ENCODE measurements at regions not wholly inside any gene's neighbourhood (a gene's known extent, or its start where the extent isn't known, plus 50 kb on each side); places are given as distances from the start of the nearest gene placed in this dataset.

DNA sequence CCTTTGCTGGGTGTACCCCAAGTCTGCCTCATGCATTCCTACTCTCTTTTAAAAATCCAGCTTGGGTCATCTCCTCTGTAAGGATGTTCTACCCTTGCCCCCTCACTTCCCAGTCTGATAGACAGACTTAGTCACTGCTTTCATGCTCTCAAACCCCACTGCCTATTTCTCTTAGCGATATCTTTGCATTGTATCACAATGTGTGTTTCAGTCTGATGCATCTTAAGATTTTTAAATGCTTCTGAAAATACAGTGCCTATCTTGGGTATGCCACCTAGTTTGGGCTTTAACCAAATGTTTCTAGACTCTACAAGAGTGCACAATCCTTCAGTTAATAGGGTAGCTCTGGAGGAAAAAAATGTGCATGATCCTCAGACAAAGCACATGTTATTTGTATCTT, 97.8 kb downstream of the SNX18 start:
- no peak for DNase-seq (ENCODE audit: low read depth in 2 of 2)

GRCh38 chr5:54612711-54613110, 95.2 kb downstream of the SNX18 start:
- no peak for DNase-seq (ENCODE audit: low read depth in 2 of 2)

GRCh38 chr5:54611290-54611951, 93.9 kb downstream of the SNX18 start:
- no peak for DNase-seq (ENCODE audit: low read depth in 2 of 2)

DNA sequence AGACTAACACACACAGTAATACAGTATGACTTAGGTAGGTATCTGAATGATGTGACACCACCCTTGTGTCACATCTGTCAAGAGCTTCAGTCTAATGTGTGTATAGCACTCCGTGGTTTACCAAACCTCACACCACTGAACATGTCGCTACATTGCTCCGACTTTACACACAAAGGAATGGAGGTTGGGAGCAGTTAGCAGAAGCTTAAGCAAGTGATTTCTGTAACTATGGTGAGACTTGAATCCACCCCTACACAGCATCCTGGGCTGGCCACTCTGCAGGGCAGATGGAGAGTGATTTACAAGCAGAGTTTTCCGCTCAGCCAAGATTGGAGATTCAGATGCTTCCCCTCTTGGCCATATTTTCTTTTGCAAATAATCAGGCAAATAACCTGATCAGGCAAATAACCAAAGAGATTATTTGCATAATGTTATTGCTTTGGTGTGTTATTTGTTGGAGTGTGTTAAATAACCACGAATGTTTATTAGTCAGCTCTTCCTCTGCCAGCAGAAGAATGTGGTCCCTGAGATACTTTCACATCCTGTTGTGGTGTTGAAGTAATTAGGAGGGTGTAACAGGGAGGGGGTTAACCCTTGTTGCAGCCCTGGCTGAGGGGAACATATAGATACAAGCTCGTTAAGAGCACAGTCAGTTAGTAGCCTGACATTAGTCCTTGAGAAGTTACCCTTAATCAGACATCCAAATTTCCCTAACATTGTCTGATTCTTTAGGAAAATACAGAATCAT, 92.8 kb downstream of the SNX18 start:
- DNase-seq (ENCODE audit: low read depth in 2 of 2) = peak in 1 of 2 donors; percentile 9

GRCh38 chr5:54608423-54609085, 91.0 kb downstream of the SNX18 start:
- DNase-seq (ENCODE audit: low read depth in 2 of 2) = no peak

- DNase-seq (ENCODE audit: low read depth in 2 of 2) = no peak
Observed at GRCh38 chr5:54607006-54607405, 89.4 kb downstream of the SNX18 start.

DNA sequence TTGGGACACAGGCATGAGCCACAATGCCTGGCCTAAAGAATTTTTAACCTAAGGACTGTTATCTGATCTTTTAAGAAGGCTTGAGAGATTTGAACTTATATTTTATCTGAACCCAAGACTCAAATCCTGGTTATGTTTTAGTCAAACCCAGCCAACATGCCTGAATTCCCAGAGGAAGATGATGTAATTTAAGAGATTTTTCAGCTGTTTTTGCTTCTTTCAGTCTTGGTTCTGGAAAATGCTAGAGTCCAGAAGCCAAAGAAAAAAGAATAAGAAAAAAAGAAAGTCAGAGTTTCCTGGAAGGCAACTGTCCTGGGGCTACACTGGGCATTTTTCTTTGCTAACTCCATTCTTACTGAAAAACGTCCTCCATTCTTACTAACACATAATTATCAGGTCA, 85.8 kb downstream of the SNX18 start:
- DNase-seq (ENCODE audit: low read depth in 2 of 2) = no peak

DNA sequence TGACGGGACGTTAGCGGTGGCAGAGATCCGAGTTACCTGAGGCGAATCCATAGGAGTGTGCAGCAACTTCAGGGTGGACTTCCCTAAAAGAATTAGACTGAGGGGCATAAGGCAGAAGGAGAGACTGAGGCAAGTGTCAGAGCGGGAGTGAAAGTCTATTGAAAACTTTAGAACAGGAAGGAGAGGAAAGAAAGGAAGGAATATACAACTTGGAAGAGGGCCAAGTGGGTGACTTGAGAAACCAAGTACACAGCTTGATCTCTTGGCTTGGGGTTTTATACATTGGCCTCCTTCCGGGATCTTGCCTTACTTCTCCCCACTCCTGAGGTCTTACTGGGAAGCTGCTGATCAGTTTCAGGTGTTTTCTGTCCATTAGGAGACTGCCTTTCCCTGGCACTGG, 84.9 kb downstream of the SNX18 start:
- no peak for DNase-seq (ENCODE audit: low read depth in 2 of 2)

- DNase-seq (ENCODE audit: low read depth in 2 of 2) = no peak
Observed at GRCh38 chr5:54601411-54602230, 84.1 kb downstream of the SNX18 start.
